GM21528 (cell line): ENCODE measurements at regions not wholly inside any gene's neighbourhood (a gene's known extent, or its start where the extent isn't known, plus 50 kb on each side); places are given as distances from the start of the nearest gene placed in this dataset.

Source experiments
- ATAC-seq: cut with Tn5 transposase; IDR thresholded peaks from one replicate; pipeline ENCODE4 v1.9.1; 2021; ENCODE audit warnings: mild to moderate bottlenecking, moderate library complexity; ENCODE audit not compliant: unreplicated experiment, low FRiP score

DNA sequence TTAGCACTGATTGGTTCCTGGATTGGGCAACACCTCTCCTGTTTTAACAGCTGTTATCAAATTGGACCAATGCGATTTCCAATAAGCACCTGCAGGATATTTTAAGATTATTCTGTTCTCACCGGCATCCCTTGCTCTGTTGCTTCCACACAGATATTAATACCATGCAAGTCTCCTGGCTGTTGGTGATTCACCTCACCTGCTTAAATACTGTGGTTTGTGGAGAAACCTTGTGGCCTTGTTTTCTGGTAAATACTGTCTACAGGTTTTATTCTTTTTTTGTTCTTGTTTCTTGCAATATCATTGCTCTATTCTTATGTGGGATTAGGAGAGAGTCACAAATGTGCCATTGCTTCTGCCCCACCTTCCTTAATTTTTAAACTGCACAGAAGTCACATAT, 448.1 kb upstream of the NXPH2 start:
- ATAC-seq, result no peak

GRCh38 chr2:139225961-139226360, 445.8 kb upstream of the NXPH2 start:
- ATAC-seq, result no peak

GRCh38 chr2:139218181-139218580, 438.0 kb upstream of the NXPH2 start:
- no peak for ATAC-seq

GRCh38 chr2:139217641-139218040, 437.5 kb upstream of the NXPH2 start:
- no peak for ATAC-seq

GRCh38 chr2:139216435-139216834, 436.2 kb upstream of the NXPH2 start:
- ATAC-seq, result no peak

DNA sequence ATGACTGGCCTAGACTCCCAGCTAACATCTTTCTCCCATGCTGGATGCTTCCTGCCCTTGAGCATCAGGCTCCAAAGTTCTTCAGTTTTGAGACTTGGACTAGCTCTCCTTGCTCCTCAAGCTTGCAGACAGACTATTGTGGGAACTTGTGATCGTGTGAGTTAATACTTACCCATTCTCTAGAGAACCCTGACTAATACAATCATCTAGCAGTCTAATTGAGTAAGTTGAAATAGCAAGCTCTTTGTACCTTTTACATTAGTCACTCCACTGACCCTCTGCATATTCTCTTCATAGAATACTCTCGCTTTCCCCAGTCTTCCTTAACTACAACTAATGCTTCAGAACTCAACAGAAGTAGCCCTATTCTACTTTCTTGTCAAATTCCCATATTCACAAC, 434.6 kb upstream of the NXPH2 start:
- ATAC-seq, result no peak

DNA sequence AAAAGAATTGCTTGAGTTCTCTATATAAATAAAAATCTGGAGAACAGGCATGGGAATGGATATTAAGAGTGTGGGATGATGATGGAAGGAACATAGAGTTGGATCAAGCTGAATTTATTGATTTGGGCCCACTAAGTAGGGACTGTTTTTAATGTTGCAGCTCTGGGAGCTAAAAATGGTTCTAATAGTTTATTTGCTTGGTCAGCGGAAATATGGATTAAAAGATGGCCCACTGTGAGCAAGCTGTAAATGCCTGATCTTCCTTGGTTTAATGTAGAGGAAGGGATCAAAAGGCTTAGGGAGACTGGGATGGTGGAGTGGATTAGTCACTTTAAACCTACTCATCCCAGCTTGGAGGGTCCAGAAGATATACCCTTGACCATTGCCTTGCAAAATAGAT, 429.4 kb upstream of the NXPH2 start:
- no peak for ATAC-seq

DNA sequence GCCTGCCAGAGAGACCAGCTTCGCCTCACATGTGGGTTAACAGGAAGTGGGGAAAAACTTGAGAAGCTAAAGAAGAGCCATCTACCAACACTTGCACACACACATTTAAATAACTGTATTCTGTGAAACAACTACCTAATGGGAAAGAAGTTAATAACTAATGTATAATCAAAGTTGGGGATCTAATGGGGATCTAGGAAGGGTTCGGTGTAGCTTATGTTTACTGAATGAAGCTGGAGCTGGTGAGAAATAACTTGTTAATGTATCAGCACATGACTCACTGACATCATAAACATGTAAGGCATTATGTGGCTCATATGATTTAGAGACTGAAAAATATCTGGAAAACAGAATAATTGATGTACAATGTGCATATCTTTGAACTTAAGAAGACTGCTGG, 421.3 kb upstream of the NXPH2 start:
- no peak for ATAC-seq

GRCh38 chr2:139196754-139197153, 416.6 kb upstream of the NXPH2 start:
- no peak for ATAC-seq

DNA sequence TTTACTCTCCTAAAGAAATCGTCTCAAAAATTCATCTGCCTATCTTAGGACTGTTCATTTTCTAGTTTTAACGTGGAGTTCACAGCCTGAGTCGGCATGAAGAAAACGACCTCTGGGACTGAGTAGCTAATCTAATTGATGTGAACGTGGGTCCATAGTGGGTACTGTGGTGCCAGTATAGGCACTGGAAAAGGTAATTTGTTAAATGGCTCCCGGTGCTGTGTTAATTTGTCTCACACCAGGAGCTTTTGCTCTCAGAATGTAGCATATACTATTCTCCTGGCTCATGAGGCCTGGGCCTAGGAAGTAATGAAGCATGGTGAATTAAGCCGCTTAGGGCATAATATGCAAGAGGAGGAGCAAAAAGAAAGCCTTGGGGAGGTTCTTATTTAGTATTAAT, 414.4 kb upstream of the NXPH2 start:
- ATAC-seq, result no peak

DNA sequence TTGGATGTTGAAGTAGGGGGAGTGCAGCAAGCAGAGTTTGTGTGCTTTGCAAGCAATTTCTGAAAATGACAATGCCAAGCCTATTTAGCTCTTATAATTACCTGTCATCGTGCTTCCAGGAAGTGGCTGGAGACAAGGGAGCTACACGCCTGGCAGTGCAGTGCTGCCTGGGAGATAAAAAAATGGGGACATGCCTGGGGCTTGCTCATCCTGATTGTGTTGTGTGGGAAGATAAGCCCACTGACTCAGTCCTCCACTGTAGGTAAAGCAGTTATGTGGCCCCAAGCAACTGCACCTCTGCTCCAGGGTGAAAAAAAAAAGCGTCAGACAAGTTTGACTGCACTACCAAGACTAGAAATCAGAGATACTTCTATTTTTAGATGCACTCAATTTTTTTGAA, 396.9 kb upstream of the NXPH2 start:
- no peak for ATAC-seq

DNA sequence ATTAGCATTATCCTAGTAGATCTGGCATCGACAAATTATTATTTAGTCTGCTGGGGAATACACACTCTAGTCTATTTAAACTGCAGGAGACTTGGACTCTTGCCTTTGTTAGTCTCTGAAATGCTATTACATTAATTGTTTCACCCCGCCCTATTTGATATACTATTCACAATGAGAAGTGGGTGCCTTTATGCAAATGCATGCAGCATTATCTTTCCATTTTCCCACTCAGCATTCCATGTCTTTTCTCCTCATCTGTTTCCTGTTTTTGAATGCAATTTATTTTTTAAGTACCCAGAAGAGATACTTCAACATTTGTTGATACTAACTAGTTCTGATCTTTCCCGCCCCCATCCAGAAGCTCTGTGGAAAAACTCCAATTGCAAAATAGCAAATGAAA, 395.3 kb upstream of the NXPH2 start:
- ATAC-seq, result no peak

DNA sequence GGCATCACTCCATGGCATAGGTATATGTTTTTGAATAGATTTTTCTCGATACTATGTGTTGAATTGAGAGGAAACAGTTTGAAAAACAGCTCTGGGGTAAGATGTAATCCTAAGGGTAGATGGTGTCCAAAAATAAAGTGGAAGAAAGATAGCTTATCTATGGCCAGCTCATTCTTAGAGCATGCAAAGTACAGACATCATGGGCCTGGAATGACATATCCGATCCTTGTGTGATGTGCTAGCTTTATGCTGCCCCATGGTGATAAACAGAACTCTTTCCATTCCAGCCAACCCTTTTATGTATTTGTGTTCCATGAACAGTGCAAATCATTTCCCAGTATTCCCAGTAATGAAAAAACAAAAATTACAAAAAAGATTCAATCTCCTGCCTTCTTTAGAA, 390.2 kb upstream of the NXPH2 start:
- no peak for ATAC-seq

- ATAC-seq, result no peak
Measured at GRCh38 chr2:139165601-139166000, 385.4 kb upstream of the NXPH2 start.

- ATAC-seq, result no peak
Measured at GRCh38 chr2:139165041-139165440, 384.9 kb upstream of the NXPH2 start.

GRCh38 chr2:139162957-139163356, 382.8 kb upstream of the NXPH2 start:
- no peak for ATAC-seq

GRCh38 chr2:139162456-139162855, 382.3 kb upstream of the NXPH2 start:
- no peak for ATAC-seq

DNA sequence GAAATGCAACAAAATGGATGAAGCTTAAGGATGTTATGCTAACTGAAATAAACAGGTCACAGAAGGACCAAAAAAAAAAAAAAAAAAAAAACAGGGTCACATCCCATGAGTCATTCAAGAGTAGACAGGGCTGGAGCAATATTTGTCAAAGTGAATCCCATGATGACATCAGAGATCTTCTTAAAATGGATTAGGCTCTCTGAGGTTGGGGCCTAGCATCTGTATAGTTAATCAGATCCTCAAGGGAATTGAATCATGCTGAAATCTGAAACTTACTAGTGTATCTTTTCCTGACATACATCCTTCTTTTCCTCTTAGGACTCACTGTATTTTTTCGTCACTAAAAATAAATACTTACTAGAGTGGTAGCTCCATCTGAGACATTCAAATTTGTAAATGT, 380.6 kb upstream of the NXPH2 start:
- no peak for ATAC-seq

DNA sequence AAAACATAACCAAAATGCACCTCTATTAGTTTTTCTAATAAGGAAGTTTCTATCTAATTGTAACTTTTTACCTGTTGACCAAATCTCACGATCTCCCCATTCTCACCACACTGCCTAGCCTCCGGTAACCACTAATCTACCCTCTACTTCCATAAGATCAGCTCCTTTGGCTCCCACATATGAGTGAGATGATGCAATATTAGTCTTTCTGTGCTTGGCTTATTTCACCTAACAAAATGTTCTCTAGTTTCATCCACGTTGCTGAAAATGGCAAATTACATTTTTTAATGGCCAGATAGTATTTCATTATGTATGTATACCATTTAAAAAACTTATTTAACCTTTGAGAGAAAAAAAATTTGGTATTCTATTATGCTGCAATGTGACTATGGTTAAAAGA, 379.0 kb upstream of the NXPH2 start:
- no peak for ATAC-seq

- no peak for ATAC-seq
Measured at GRCh38 chr2:139156730-139157129, 376.5 kb upstream of the NXPH2 start.

DNA sequence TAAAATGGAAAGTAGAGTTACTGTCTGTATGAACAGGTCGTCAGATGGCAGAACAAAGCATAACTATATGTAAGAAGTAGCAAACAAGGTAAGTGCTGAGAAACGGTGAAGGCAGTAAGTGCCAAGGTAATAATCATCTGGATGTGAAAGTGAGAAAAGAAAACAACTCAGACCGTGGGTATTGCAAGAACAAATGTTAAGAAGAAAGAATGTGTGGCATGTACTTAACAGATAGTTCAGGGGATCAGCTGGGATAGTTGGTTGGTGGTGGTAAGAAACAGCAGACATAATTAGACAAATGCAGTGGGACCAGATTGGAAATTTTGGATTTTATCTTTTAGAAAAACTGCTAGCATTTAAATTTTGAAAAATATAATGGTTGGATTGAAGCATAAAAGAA, 375.8 kb upstream of the NXPH2 start:
- no peak for ATAC-seq

DNA sequence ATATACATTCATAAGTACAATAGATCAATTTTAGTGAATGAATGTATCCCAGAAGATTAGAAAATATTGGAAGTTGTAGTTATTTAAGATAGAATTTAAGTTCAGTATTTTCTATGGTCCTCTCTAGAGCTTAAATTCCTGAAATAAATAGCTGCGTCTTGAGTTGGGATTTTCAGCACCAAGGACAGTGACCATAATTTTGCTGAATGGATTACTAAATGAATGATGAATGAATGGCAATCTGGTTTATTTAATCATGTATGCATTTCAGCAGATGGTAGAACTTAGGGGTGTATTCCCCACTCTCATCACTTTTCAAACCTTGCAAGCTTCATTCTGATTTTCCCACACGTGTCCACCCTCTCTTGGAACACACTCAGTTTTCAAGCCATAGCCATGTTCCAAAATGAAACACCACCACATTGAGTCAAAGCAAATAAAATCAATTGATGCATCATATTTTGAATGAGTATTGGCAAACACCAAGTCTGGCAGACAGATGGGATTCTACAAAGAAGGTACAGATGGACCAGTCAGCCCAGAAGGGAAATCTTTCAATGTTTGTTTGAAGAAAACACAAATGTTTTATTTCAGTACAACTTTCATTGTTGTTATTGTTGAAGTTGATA, 362.2 kb upstream of the NXPH2 start:
- no peak for ATAC-seq

DNA sequence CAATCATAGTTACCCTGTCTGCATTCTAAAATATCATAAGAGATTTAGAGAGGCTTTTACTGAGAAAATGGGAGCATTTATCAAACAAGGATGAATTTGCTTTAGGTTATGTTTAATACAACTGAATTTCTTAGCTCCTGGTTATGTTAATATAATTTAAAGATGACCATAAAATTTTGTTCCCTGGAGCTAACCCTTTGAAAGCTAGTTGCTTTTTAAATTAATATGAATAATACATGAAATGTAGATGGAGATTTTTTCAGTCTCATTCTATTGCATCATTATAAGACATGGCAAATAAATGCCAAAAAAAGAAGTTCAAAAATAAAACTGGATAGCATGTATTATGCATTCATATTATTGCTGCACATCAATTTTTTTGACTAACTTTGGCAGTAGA, 344.1 kb upstream of the NXPH2 start:
- ATAC-seq, result no peak
